ENCODE measurements at regions not wholly inside any gene's neighbourhood (a gene's known extent, or its start where the extent isn't known, plus 50 kb on each side); places are given as distances from the start of the nearest gene placed in this dataset.

DNA sequence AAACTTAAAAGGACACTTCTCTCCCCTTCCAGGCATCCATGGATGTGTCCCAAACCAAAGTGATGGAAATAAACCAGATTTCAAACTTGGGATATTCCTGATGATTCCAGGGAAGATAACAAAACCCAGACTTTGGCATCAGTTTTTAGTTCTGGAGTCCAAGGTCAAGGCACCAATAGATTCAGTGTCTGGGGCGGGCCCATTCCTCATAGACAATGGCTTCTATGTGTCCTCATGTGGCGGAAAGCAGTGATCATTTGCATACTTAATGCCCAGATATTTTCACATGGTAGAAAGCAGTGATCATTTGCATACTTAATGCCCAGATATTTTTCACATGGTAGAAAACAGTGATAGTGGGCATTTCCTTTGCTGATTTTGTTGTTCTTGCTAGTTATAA, 151.4 kb upstream of the DAP start:
- Histone ChIP-seq H3K9me3 (no peaks in the 10 kb centered on the region), H3K36me3 (no peaks in the 10 kb centered on the region), H3K4me1 (ENCODE audit: control insufficient read depth in 1 of 2, insufficient read depth in 1 of 2, low read depth in 1 of 2, low read length in 1 of 2) (no peaks in the 10 kb centered on the region)

GRCh38 chr5:10910261-10910660, 149.2 kb upstream of the DAP start:
- no peak overlapping the region for H3K4me3 ChIP-seq (ENCODE audit: low read depth in 1 of 2, low read length in 1 of 2)

More for the DNA sequence above, 151.4 kb upstream of the DAP start:
- H3K4me3 ChIP-seq (ENCODE audit: low read depth in 1 of 2, low read length in 1 of 2): no peak overlapping the region
- TF ChIP-seq, protein P1, sequence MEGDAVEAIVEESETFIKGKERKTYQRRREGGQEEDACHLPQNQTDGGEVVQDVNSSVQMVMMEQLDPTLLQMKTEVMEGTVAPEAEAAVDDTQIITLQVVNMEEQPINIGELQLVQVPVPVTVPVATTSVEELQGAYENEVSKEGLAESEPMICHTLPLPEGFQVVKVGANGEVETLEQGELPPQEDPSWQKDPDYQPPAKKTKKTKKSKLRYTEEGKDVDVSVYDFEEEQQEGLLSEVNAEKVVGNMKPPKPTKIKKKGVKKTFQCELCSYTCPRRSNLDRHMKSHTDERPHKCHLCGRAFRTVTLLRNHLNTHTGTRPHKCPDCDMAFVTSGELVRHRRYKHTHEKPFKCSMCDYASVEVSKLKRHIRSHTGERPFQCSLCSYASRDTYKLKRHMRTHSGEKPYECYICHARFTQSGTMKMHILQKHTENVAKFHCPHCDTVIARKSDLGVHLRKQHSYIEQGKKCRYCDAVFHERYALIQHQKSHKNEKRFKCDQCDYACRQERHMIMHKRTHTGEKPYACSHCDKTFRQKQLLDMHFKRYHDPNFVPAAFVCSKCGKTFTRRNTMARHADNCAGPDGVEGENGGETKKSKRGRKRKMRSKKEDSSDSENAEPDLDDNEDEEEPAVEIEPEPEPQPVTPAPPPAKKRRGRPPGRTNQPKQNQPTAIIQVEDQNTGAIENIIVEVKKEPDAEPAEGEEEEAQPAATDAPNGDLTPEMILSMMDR (IDR thresholded peaks at IDR 0.05): no peak
- no peak overlapping the region for H3K27ac ChIP-seq
- H3K27me3 ChIP-seq: peaks cover 12% of the 10 kb centered on the region

GRCh38 chr5:10904862-10905432, 143.9 kb upstream of the DAP start:
- Histone ChIP-seq H3K27me3 (peaks cover 4% of the 10 kb centered on the region), H3K27ac (no peak overlapping the region), H3K4me1 (ENCODE audit: control insufficient read depth in 1 of 2, insufficient read depth in 1 of 2, low read depth in 1 of 2, low read length in 1 of 2) (no peaks in the 10 kb centered on the region), H3K36me3 (no peaks in the 10 kb centered on the region), H3K9me3 (no peaks in the 10 kb centered on the region), H3K4me3 (ENCODE audit: low read depth in 1 of 2, low read length in 1 of 2) (no peak overlapping the region)
- TF ChIP-seq, protein P1 (IDR thresholded peaks at IDR 0.05): no peak

More at GRCh38 chr5:10910261-10910660, 149.2 kb upstream of the DAP start:
- Histone ChIP-seq H3K27ac (no peak overlapping the region), H3K36me3 (no peaks in the 10 kb centered on the region), H3K9me3 (no peaks in the 10 kb centered on the region), H3K4me1 (ENCODE audit: control insufficient read depth in 1 of 2, insufficient read depth in 1 of 2, low read depth in 1 of 2, low read length in 1 of 2) (no peaks in the 10 kb centered on the region), H3K27me3 (peaks cover 7% of the 10 kb centered on the region)
- TF ChIP-seq, protein P1 (IDR thresholded peaks at IDR 0.05): no peak

DNA sequence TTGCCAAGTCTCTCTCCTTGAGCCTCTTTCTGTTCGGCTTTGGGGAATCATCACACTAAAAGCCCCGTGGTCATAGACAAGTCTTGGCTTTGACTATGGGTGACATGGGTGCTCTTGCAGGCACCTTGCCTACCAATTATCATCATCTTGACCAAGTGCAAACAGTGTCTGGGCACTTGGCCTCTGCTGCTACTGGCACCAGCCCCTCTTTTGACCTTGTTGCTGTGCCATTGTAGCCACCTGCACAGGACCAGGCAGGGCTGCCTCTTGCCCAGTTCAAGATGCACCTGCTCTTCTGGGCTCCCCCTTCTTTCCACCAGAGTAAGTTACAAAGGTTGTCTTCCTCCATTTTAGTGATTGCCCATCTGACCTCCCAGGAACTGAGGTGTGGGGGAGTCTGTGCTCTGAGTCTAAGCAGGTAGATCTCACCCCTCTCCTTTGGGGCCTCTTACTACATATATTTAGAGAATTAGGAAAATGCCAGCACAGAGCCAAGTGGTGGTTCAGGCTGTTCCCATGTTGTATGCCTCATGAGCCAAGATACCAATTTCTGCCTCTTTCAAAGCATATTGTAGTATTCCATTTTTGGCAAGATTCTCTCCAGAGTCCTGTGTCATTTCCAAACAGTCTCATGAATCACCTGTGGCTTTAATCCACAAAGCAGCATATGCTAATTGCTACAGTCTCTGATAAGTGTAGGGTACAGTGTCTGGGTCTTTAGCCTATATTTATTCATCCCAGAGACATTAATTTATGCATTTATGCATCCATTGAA, 142.9 kb upstream of the DAP start:
- H3K4me3 ChIP-seq (ENCODE audit: low read depth in 1 of 2, low read length in 1 of 2): no peak overlapping the region
- peaks cover 4% of the 10 kb centered on the region for H3K27me3 ChIP-seq
- H3K27ac ChIP-seq: no peak overlapping the region
- TF ChIP-seq, protein P1 (IDR thresholded peaks at IDR 0.05): no peak
- H3K4me1 ChIP-seq (ENCODE audit: control insufficient read depth in 1 of 2, insufficient read depth in 1 of 2, low read depth in 1 of 2, low read length in 1 of 2): no peaks in the 10 kb centered on the region
- H3K9me3 ChIP-seq: no peaks in the 10 kb centered on the region
- H3K36me3 ChIP-seq: no peaks in the 10 kb centered on the region

GRCh38 chr5:10902145-10902544, 141.1 kb upstream of the DAP start:
- Histone ChIP-seq H3K27me3 (peaks cover 4% of the 10 kb centered on the region), H3K4me1 (ENCODE audit: control insufficient read depth in 1 of 2, insufficient read depth in 1 of 2, low read depth in 1 of 2, low read length in 1 of 2) (no peaks in the 10 kb centered on the region), H3K4me3 (ENCODE audit: low read depth in 1 of 2, low read length in 1 of 2) (no peak overlapping the region), H3K9me3 (no peaks in the 10 kb centered on the region), H3K36me3 (no peaks in the 10 kb centered on the region), H3K27ac (no peak overlapping the region)
- TF ChIP-seq, protein P1 (IDR thresholded peaks at IDR 0.05): no peak
